NCI-H1694 (cell line): ENCODE measurements at regions not wholly inside any gene's neighbourhood (a gene's known extent, or its start where the extent isn't known, plus 50 kb on each side); places are given as distances from the start of the nearest gene placed in this dataset.
A peak's percentile ranks its signal among the peaks of the same experiment; 100 is the strongest.

Experiments used
- DNase-seq: peaks from one replicate; lab custom pipeline; 2025; lab: John Stamatoyannopoulos, UW

DNA sequence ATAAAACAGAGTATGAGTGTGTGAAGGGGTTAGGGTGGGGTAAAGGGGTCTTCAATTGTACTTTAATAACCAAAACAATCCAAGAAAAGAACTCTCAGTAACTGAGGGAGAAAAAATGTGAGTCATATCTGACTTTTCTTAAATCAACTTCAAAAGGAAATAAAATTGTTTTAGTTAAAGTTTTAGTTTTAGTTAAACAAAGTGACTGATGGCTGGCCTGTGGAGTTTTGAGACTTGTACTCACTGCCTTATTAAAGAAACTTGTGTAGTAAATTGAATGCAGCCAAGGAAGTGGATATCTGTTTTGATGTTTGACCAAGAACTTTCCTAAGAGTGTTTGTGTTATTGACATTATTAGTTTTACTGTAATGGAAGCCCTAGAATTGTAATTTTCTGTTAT lies 2032.6 kb downstream of the MAT2B start:
- DNase-seq: no peak

DNA sequence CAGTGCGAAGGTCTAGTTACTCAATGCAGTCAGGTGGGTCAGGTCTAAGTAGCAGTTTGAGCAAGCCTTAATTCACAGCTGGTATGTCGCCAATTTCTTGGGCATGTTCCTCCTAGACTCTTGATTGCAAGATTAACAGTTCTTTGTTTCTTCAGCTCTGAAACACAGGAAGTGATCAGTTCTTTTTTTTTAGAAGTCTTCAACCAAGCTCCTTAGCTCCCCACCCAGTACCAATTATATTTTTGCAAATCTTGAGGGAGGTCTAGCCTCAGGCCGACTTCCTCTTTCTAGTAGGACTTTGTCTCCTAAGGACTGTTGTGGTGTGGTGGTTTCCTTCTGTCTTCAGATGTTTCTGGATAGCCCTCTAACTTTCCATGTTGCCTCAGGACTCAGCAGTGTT lies 2054.2 kb downstream of the MAT2B start:
- DNase-seq: no peak

DNA sequence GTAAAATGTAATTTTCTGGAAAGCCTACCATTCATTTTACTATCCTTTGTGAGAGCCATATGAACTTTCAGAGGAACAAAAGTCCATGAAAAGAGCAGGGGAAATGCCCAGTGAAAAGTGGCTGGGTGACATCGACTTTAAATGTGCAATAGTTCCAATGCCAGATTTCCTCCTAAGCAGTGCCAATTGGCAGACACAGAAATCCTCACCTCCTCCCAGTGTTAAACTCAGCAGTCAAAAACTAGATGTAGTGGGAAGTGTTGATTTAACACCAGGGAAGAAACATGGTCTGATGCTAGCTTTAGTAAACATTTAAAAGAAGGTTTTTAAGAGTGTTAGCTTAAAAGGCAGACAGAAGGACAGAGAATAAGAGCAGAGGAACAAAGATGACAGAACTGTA lies 2055.2 kb downstream of the MAT2B start:
- no peak for DNase-seq

DNA sequence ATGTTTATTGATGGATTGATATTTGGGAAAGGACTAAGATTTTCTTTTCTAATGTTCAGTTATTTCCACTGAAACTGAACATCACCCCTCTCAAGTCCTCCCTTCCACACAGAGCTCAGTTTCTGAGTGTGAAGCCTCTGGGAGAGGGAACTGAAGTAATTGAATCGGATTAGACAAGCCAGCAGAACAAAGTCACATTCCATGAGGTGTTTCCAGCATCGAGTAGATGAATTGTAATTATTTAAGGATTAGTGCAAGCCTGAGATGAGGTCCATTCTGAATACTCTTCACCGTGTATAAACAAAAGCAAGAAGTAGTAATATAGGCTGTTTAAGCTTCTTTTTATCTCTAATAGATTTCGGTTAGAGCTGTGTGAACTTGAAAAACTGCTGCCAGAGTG lies 2060.5 kb downstream of the MAT2B start:
- no peak for DNase-seq

DNA sequence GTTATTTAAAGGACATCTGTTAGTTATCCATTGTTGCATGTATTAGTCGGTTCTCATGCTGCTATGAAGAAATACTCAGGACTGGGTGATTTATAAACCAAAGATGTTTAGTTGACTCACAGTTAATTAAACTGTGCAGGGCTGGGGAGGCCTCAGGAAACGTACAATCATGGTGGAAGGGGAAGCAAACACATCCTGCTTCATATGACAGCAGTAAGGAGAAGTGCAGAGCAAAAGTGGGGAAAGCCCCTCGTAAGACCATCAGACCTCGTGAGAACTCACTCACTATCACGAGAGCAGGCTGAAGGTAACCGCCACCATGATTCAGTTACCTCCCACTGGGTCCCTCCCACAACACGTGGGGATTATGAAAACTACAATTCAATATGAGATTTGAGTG lies 2064.1 kb downstream of the MAT2B start:
- DNase-seq: no peak

DNA sequence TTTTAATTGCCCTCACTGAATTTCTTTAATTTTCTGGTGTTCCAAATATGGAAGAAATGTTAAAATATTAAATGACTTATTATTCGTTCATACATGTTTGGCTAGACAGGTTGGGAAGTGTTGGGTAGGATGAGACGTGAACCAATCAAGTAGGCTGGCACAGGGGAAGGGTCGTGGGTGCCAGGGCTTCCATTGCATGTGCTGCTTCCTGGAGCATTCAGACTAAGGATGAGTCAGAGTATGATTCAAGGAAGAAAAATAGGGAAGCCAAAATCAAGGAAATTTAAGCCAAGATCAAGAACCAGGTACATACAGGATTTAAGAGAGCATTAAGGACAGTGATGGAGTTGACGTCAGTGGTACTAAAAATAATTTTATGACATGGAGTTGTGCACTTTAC lies 2068.0 kb downstream of the MAT2B start:
- no peak for DNase-seq

DNA sequence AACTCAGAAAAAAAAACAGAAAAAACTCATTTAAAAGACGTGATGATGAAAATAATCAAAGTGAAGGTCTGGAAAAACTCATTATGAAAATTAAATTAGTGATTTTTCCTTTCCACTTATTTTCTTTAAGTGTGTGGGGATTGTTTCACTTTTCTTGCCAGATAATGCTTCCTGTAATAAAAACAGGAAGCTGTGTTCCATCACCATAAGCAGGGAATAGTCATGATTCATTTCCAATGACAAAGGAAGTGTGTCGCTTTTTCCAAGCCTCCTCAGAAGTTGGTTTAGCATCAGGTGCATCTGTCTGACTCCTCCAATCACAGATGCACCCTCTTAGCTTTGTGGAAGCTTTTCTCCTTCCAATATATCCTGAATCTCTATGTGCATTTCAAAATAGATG lies 2068.7 kb downstream of the MAT2B start:
- DNase-seq: no peak

DNA sequence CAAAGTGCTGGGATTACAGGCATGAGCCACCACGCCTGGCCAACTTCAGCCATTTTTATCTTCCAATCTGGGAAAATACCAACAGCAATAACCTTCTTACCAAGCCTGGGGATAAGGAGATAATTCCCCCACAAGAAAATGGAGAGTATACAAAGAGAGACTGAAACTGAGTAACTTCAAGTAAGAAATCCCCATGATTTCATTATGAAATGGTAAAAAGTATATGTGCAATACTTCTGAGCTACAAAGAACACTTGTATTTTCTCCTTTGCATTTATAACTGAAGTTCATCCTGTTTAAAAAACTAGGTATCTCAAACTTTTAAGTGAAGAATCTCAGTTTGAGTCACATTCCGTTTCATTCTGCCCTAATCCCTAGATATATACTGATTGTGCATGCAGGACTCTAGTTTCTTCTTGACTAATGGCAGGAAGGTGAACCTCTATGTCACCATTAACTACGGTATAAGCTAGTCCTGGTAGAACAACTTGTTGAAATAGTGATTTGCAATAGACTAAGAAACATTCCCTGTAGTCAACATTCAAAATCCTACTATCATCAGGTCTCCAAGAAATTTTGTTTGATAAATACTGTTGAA lies 2071.4 kb downstream of the MAT2B start:
- no peak for DNase-seq

DNA sequence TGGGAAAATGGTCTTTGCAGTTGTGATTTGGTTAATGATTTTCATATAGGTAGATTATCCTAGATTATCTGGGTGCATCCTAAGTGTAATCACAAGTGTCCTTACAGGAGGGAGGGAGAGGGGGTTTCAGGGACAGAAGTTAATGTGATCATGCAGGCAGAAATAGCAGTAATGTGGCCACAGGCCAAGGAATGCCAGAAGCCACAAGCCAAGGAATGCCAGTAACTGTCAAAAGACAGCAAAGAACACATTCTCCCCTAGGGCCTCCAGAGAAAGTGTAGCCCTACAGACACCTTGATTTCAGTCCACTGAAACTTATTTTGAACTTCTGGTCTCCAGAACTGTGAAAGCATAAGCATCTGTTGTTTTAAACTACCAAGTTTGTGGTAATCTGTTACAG lies 2074.5 kb downstream of the MAT2B start:
- DNase-seq: no peak

DNA sequence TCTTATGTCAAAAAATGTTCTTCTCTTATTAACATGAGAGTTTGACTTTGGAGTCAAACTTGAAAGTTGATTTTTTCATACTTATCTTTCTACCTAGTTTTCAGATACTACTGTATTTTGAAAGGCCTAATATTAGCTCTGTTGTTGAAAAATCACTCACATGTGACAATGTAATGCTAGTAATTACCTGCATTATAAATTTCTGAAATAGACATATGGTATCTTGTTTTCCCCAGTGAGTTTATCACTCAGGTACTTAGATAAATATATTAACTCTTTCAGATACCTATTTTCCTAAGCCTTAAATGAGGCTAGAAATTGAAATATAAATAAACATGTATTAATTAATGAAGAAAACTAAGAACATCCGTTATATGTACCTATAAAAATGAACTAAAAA lies 2089.3 kb downstream of the MAT2B start:
- DNase-seq: no peak

DNA sequence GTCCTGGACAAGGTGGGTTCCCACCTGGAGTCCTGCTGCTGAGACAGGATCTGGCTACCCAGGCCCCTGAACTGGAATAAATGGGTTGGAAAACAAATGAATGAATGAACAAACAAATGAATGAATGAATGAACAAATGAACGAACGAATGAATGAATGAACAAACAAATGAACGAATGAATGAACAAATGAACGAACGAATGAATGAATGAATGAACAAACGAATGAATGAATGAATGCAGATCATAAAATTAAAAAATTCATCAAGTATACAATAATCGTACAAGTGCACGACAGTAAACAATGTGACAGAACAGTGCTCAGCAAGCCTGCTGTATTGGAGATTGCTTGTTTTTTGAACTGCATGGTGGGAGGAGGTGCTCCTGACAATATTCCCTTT lies 2097.1 kb downstream of the MAT2B start:
- no peak for DNase-seq

DNA sequence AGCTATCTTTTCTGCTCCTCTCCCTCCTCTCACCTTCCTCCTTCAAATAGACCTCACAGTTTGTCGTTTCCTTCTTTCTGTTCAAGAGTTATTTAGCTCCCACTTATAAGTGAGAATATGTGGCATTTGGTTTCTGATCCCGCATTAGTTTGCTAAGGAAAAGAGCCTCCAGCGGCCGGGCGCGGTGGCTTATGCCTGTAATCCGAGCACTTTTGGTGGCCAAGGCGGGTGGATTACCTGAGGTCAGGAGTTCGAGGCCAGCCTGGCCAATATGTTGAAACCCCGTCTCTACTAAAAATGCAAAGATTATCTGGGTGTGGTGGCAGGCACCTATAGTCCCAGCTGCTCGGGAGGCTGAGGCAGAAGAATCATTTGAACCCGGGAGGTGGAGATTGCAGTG lies 2101.6 kb downstream of the MAT2B start:
- no peak for DNase-seq

DNA sequence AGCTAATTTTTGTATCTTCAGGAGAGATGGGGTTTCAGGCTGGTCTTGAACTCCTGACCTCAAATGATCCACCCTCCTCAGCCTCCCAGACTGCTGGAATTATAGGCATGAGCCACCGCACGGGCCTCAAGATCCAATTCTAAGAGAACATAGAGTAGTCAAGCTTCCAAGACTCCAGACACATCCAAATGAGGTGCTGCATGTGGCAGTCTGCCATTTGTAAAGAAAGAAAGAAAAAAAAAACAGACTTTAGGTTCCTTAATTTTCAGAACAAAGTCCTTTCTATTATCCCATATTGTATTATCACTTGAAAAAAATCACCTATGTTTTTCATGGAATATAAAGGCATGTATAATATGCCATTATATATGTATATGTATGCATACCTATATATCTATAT lies 2104.5 kb downstream of the MAT2B start:
- no peak for DNase-seq

DNA sequence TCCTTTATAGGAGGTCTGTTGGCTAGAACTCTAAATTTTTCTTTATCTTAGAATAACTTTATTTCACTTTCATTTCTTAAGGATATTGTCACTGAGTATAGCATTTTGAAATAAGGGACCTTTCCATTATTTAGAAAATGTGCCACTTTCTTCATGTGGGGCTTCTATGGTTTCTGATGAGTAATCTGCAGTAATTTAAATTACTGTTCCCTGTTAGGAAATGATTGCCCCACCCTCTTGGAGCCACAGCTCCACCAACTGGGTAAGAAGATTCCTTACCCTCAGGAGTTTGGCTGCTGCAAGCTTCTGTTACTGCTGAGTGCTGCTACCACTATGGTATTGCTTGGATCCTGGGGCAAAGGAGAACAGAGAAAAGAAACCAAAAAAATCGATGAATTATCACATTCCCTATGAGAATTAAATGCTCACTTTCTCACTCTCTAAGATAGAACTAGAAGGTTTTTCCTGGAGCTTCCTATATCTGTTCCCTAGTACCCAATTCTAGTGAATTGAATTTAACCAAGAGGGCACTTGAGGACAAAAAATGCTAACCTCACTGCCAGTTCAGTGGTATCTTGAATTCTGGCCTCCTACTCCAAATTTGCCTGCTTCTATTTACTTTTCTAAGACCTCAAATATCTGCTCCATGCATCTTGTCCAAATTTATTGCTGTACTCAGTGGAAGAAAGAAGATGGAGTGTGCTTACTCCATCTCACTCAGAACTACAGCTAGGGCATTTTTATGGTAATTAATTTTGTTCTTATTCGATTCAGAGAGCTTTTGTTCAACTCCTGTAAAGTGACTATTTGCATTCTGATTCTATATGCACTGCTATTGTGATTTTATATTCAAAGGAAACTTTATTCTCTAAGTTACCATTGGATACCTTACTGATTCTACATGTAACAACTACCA lies 2111.3 kb downstream of the MAT2B start:
- DNase-seq: no peak

DNA sequence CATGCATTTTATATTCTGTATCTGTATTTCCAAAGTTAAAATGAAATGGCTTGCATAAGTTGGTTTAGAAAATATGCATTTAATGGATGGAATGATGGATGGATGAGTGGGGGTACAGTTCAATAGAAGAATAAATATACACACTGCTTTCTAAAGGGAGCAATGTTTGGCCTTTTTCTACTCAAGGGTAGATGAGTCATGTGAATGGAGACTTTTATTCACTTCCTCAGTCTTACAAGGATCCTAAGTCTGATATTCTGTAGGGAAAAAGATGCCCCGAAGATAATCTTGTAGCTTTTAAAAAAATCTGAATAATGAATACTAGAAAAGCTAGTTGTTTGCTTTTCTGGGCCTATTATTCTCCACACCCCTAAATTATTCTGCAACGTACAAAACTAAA lies 2112.1 kb downstream of the MAT2B start:
- no peak for DNase-seq

DNA sequence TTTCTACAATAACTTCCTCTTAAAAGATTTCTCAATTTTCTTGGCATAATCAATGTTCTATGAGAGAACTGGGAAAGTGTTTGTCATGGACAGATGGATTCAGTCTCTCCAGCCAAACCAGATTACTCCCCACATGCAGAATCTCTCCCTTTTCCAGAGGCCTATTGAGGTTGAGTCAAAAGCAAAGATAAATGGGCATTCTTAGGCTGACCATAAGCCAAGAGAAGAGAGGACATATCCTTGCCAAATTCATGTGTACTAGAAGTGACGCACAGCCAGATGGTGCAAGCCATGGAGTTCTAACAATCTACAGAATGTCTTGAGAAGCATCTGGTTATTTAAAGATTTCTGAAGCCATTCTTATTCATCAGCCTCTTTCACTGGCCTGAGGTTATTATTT lies 2115.0 kb downstream of the MAT2B start:
- no peak for DNase-seq

DNA sequence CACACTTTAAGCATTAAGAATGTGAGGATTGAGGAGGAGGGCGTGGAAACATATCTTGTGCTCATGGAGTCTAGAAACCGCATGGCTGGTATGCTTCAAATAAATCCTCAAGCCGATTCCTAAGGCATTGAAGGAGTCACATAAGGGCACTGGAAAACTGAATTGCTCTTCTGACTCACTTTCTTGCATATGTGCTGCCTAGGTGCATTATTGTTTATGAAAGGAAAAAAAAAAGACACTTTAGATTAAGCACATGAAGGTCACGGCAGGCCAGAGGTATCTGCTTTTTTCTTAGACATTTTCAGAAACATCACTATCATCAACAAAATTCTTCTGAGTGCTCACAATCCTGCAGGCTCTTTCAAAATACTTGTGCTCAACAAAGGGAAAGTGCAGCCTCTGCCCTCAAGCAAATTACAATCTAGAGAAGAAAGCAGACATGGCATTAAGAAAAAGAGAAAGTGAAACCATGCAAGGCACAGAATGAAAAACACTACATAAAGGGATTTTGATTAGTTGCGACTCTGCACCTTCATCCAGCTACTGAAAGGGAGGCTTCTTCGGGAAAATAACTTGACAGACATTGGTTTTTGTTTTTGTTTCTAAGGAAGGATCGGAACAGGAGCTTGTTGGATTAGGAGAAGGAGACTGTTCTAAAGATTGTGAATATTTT lies 2117.6 kb downstream of the MAT2B start:
- no peak for DNase-seq

DNA sequence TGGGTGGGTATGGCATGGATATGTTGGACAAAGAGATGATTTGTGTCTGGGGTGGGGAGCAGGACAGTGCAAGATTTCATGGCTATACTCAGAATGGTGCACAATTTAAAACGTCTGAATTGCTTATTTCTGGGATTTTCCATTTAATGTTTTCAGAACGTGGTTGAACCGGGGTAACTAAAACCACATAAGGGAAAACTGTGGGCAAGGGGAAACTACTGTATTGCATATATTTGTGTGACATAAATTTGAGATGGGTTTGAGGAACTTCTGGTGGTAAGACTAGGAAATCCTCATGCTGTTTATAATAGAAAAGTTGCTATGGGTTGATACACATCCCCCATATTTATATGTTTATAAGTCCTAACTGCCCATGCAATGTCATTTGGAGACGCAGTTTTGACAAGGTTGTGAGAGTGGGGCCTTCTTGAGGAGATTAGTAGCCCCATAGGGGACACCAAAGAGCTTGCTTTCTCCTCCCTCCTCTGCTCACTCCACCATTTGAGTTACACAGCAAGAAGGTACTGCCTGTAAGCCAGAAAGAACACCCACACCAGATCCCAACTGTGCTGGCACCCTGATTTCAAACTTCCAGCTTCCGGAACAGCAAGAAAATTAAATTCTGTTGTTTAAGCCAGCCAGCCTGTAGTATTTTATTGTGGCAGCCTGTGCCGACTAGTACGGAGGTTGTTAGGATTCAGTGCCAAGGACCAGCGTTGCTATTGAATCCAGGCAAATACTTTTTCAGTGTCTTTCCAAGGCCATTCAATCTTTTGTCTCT lies 2118.9 kb downstream of the MAT2B start:
- DNase-seq: no peak

DNA sequence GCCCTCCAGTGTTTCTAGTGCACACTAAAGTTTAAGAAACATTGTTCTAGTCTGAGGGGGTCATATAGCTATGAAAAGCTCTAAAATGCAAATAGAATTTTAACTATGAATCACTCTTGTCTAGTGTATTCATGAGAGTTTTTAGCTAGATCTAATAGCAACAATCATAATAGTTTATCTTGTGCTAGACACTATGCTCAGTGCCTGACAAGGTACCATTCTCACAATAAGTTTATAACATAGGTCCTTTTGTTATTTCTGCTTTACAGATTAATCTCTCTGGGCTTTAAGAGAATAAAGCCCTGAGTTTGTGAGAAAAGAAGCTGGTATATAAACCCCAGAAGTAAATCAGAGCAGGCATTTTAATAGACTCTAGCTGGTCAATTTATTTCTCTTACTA lies 2120.7 kb downstream of the MAT2B start:
- no peak for DNase-seq

DNA sequence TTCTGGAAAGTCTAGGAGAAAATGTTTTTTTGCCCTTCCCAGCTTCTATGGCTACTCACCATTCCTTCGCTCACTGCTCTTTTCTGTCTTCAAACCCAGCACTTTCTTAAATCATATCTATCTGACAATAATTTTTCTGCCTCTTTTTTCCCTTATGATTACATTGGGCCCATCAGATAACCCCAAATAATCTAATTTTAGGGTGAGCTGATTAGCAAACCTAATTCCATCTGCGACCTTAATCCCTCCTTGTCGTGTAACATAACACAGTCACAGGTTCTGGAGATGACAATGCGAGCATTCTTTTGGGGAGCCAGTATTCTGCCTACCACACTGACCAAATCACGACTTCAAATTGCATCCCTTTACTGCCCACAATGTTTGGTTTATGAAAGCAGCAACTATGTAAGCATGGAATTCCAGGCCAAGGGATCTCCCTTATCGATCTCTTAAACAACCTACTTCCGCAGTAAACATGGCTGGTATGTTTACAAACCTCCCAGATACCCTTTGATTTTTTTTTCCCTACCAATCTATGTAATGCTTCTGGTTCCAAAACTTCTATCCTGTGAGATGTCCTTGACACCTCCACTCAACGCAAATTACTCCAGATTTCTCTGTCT lies 2122.2 kb downstream of the MAT2B start:
- DNase-seq: no peak

DNA sequence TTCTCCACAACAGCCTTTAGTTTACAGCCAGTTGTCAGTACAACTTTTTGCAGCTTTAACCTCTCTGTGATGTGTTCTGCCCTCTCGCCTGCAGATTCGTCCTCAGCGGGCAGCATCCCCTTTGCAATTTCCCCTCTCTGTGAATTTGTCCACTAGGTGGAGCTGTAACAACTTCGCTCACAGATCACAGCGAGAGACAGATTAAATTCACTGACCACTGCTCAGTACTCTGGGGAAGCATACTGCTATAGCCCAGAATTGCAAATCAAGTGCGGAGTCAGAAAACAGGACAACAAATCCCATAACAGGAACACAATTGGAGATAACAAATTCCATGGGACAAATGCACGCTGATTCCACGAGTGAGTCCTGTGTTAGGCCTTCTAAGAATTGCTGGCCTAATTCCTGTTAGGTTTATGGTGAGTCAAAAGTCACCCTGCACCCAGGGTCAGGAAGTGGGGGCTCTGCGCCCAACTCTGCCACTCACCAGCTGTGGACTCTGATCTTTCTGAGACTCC lies 2124.9 kb downstream of the MAT2B start:
- DNase-seq: peak; percentile 3

DNA sequence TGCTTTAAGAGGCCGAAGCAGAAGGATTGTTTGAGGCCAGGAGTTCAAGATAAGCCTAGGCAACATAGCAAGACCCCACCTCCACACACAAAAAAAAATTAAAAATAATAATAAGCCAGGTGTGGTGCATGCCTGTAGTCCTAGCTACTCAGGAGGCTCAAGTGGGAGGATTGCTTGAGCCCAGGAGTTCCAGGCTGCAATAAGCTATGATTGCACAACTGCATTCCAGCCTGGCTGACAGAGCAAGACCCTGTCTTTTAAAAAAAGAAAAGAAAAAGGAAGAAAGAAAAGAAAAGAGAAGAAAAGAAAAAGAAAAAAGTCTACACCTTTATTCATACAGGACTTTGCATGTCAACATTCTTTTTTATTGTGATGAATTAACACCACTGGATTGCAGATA lies 2125.8 kb downstream of the MAT2B start:
- no peak for DNase-seq
